Ishikawa (cell line): ENCODE measurements at regions not wholly inside any gene's neighbourhood (a gene's known extent, or its start where the extent isn't known, plus 50 kb on each side); places are given as distances from the start of the nearest gene placed in this dataset.

Experiments
- CEBPB ChIP-seq: IDR thresholded peaks from 2 replicates; pipeline ENCODE4 v1.6.1; 2012
- CREB1 ChIP-seq: IDR thresholded peaks from 2 replicates; pipeline ENCODE4 v1.6.1; 2012; ENCODE audit warnings: low read depth
- EGR1 ChIP-seq: IDR thresholded peaks from 2 replicates; pipeline ENCODE4 v1.6.1; 2012
- EP300 ChIP-seq: IDR thresholded peaks from 2 replicates; pipeline ENCODE4 v1.6.1; 2012; ENCODE audit warnings: borderline replicate concordance
- FOXM1 ChIP-seq: IDR thresholded peaks from 2 replicates; pipeline ENCODE4 v1.6.1; 2012; ENCODE audit warnings: low read depth, borderline replicate concordance
- NFIC ChIP-seq: IDR thresholded peaks from 2 replicates; pipeline ENCODE4 v1.6.1; 2012
- RAD21 ChIP-seq: IDR thresholded peaks from 2 replicates; pipeline ENCODE4 v1.6.1; 2012; ENCODE audit warnings: low read depth
- TAF1 ChIP-seq: IDR thresholded peaks from 2 replicates; pipeline ENCODE4 v1.6.1; 2012; ENCODE audit warnings: low read depth, mild to moderate bottlenecking
- TCF12 ChIP-seq: IDR thresholded peaks from 2 replicates; pipeline ENCODE4 v1.6.1; 2012; ENCODE audit warnings: low read depth
- TEAD4 ChIP-seq: IDR thresholded peaks from 2 replicates; pipeline ENCODE4 v1.6.1; 2012
- YY1 ChIP-seq: IDR thresholded peaks from 2 replicates; pipeline ENCODE4 v1.6.1; 2012; ENCODE audit warnings: low read depth
- ZBTB7A ChIP-seq: IDR thresholded peaks from 2 replicates; pipeline ENCODE4 v1.6.1; 2012; ENCODE audit warnings: low read depth
- TF ChIP-seq, protein P1 (sequence below): IDR thresholded peaks from 2 replicates; pipeline ENCODE4 v1.6.1; 2012
- TF ChIP-seq, protein P2 (sequence below): IDR thresholded peaks from 2 replicates; pipeline ENCODE4 v1.6.1; 2012
- TF ChIP-seq, protein P3 (sequence below): IDR thresholded peaks from 2 replicates; pipeline ENCODE4 v1.6.1; 2012; ENCODE audit warnings: low read depth, mild to moderate bottlenecking

DNA sequence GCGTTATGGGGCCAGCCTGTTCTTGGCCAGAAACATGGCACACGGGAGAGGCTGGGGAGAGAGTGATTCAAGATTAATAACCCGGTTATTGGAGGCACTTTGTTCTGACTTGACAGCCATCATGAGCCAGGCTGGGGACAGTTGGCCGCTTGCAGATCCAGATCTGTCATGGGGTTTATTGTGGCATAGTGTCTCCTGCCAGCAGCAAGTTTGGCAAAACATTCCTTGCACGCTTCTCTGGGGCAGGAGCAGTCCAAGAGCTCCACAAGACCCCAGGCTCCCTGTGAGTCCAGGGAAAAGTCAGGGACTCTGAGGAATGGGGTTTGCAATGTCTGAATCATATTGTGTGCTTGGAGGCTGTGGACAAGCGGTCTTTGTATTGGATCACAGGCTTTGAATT is 270.4 kb downstream of the MIAT start:
- TF ChIP-seq TEAD4: no peak
- TF ChIP-seq TCF12: no peak
- no peak for TF ChIP-seq FOXM1
- TF ChIP-seq CEBPB: no peak
- TF ChIP-seq TAF1: no peak
- no peak for TF ChIP-seq YY1
- no peak for TF ChIP-seq EP300
- no peak for TF ChIP-seq RAD21
- TF ChIP-seq, protein P1, sequence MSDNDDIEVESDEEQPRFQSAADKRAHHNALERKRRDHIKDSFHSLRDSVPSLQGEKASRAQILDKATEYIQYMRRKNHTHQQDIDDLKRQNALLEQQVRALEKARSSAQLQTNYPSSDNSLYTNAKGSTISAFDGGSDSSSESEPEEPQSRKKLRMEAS: no peak
- TF ChIP-seq CREB1: no peak

DNA sequence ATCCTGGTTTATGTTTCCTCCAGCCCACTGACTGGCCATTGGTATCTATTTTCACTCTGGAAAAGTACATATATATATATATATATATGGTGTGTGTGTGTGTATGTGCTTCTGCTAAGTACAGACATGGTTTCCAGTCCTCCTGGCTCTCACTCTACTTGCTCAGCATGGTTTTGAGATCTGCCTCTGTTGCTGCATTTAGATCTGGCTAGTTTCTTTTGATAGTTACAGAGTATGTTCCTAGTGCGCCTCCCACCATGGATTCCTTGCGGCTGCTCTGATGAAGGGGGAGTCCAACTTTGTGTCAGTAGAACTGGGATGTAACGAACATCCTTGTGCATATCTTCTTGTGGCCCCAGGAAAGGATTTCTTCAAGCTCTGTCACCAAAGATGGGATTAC is 274.1 kb downstream of the MIAT start:
- TF ChIP-seq, protein P2, sequence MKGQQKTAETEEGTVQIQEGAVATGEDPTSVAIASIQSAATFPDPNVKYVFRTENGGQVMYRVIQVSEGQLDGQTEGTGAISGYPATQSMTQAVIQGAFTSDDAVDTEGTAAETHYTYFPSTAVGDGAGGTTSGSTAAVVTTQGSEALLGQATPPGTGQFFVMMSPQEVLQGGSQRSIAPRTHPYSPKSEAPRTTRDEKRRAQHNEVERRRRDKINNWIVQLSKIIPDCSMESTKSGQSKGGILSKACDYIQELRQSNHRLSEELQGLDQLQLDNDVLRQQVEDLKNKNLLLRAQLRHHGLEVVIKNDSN: no peak
- no peak for TF ChIP-seq TCF12
- no peak for TF ChIP-seq NFIC
- TF ChIP-seq, protein P3, sequence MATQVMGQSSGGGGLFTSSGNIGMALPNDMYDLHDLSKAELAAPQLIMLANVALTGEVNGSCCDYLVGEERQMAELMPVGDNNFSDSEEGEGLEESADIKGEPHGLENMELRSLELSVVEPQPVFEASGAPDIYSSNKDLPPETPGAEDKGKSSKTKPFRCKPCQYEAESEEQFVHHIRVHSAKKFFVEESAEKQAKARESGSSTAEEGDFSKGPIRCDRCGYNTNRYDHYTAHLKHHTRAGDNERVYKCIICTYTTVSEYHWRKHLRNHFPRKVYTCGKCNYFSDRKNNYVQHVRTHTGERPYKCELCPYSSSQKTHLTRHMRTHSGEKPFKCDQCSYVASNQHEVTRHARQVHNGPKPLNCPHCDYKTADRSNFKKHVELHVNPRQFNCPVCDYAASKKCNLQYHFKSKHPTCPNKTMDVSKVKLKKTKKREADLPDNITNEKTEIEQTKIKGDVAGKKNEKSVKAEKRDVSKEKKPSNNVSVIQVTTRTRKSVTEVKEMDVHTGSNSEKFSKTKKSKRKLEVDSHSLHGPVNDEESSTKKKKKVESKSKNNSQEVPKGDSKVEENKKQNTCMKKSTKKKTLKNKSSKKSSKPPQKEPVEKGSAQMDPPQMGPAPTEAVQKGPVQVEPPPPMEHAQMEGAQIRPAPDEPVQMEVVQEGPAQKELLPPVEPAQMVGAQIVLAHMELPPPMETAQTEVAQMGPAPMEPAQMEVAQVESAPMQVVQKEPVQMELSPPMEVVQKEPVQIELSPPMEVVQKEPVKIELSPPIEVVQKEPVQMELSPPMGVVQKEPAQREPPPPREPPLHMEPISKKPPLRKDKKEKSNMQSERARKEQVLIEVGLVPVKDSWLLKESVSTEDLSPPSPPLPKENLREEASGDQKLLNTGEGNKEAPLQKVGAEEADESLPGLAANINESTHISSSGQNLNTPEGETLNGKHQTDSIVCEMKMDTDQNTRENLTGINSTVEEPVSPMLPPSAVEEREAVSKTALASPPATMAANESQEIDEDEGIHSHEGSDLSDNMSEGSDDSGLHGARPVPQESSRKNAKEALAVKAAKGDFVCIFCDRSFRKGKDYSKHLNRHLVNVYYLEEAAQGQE: no peak
- no peak for TF ChIP-seq TEAD4
- TF ChIP-seq RAD21: no peak
- TF ChIP-seq TAF1: no peak

DNA sequence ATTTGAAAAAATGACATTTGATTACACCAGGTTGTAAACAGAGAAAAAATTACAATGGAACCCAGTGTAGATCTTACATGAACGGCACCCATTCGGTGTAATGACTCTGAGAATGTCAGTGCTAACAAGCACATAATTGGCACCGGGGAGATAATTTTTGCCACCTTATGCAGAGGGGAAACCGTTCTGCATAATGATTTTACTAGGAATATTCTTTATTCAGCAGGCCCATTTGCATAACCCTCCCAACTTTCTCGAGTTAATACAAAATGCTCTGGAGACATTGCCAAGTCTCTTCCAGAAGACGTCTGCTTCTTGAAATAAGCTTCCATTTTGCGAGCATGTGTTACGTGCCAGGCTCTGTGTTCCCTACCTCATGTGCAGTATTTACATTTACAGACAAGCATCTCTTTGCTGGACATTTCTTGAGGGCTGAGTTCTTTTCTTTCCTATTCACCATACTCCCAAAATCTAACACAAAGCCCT is 275.8 kb downstream of the MIAT start:
- TF ChIP-seq, protein P3: no peak
- TF ChIP-seq, protein P2: no peak
- TF ChIP-seq YY1 (no peak), CEBPB (no peak), EGR1 (no peak), FOXM1 (no peak), RAD21 (no peak)

DNA sequence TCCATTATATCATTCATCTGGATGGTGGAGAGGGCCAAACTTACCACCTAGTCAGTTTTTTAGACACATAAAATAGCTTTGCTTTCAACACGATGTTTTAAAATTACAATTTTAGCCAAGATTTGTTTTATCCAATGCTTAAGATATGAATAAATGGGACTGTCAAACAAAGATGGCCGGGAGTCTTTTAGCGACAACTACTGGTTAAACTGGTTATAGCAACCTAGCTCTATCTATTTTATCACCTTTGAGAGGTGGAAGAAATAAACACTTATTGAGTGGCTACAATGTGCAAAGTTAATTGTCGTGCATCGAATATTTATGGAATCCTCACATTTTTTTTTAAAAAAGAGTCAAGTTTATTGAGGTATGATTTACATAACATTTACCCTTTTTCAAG is 279.8 kb downstream of the MIAT start:
- TF ChIP-seq CREB1: no peak
- no peak for TF ChIP-seq EGR1
- TF ChIP-seq TCF12: no peak
- no peak for TF ChIP-seq ZBTB7A
- no peak for TF ChIP-seq EP300
- TF ChIP-seq, protein P1: no peak
- TF ChIP-seq TEAD4: no peak
- no peak for TF ChIP-seq CEBPB
- TF ChIP-seq YY1: no peak
- TF ChIP-seq, protein P3: no peak
- TF ChIP-seq RAD21: no peak
- no peak for TF ChIP-seq NFIC
- TF ChIP-seq FOXM1: no peak
- no peak for TF ChIP-seq TAF1
- TF ChIP-seq, protein P2: no peak

DNA sequence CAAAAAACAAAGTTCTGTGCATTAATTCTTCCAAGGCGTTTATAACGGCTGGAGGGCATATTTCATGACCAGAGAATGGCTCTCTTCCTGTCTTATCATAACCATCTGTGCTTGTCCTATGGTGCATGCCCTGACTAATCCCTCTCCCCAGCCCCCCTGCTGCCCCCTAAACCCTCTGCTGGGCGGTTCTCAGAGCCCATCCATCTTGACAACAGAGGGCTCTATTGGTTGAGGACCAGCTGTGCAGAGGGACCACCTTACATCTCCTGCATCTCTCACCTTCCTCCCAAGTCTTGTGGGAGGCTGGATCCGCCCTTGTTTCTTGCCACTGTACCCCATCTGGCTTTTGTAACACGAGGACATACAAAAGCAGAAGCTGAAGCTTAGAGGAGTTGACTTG is 282.1 kb downstream of the MIAT start:
- no peak for TF ChIP-seq CREB1
- no peak for TF ChIP-seq YY1
- no peak for TF ChIP-seq ZBTB7A
- TF ChIP-seq TAF1: no peak
- TF ChIP-seq TCF12: no peak
